ENCODE measurements at regions not wholly inside any gene's neighbourhood (a gene's known extent, or its start where the extent isn't known, plus 50 kb on each side); places are given as distances from the start of the nearest gene placed in this dataset.

DNA sequence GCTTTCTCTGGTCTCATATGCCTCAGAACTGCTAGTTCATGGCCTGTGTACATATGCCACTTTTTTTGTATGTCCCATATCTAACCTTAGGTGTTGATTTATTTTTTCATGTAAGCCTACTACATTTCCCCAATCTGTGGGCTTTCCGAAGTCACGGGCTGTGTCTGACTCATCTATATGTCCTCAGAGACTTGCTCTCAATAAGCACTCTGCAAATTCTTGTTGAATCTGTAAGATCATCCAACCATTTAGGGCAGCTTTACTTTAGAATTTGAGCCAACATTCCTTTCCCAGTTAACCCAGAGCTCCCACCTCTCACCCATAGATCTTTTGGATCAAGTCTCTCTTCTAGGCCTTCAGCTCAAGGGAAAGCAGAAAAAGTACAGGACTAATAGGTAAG lies 263.4 kb downstream of the SEC61B start:
- no peak for TF ChIP-seq SMC3 (IDR thresholded peaks at IDR 0.05; ENCODE audit: low read depth, low read length)
- TF ChIP-seq, protein P1, sequence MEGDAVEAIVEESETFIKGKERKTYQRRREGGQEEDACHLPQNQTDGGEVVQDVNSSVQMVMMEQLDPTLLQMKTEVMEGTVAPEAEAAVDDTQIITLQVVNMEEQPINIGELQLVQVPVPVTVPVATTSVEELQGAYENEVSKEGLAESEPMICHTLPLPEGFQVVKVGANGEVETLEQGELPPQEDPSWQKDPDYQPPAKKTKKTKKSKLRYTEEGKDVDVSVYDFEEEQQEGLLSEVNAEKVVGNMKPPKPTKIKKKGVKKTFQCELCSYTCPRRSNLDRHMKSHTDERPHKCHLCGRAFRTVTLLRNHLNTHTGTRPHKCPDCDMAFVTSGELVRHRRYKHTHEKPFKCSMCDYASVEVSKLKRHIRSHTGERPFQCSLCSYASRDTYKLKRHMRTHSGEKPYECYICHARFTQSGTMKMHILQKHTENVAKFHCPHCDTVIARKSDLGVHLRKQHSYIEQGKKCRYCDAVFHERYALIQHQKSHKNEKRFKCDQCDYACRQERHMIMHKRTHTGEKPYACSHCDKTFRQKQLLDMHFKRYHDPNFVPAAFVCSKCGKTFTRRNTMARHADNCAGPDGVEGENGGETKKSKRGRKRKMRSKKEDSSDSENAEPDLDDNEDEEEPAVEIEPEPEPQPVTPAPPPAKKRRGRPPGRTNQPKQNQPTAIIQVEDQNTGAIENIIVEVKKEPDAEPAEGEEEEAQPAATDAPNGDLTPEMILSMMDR (IDR thresholded peaks at IDR 0.05) = no peak
- no peak for TF ChIP-seq JUND (IDR thresholded peaks at IDR 0.05)
- TF ChIP-seq GABPA (IDR thresholded peaks at IDR 0.05; ENCODE audit: low read depth) = no peak
- no peak for TF ChIP-seq POLR2AphosphoS5 (IDR thresholded peaks at IDR 0.05; ENCODE audit: low read depth, low read length)
- TF ChIP-seq RAD21 (IDR thresholded peaks at IDR 0.05; ENCODE audit: low read length) = no peak
- no peak for TF ChIP-seq GATA2 (CRISPR knock-in tag; IDR thresholded peaks at IDR 0.05)
- TF ChIP-seq TAF1 (IDR thresholded peaks at IDR 0.05; ENCODE audit: borderline replicate concordance, low read depth, low read length) = no peak
- no peak for TF ChIP-seq MXI1 (IDR thresholded peaks at IDR 0.05; ENCODE audit: low read depth, low read length)
- no peak for TF ChIP-seq RCOR1 (IDR thresholded peaks at IDR 0.05; ENCODE audit: low read length)
- TF ChIP-seq, protein P2, sequence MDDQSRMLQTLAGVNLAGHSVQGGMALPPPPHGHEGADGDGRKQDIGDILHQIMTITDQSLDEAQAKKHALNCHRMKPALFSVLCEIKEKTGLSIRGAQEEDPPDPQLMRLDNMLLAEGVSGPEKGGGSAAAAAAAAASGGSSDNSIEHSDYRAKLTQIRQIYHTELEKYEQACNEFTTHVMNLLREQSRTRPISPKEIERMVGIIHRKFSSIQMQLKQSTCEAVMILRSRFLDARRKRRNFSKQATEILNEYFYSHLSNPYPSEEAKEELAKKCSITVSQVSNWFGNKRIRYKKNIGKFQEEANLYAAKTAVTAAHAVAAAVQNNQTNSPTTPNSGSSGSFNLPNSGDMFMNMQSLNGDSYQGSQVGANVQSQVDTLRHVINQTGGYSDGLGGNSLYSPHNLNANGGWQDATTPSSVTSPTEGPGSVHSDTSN (IDR thresholded peaks at IDR 0.05) = no peak
